ENCODE measurements at regions not wholly inside any gene's neighbourhood (a gene's known extent, or its start where the extent isn't known, plus 50 kb on each side); places are given as distances from the start of the nearest gene placed in this dataset.

GRCh38 chr2:160940699-160941098, 219.5 kb upstream of the TANK start:
- FAIRE-seq (no peak), DNase-seq (no peak)
- Histone ChIP-seq H3K9ac (ENCODE audit: low read length in 3 of 3) (no peak overlapping the region), H3K27ac (ENCODE audit: low read depth in 2 of 2, low read length in 2 of 2) (no peak overlapping the region), H3K4me3 (ENCODE audit: low read length in 3 of 3) (no peak overlapping the region), H3K9me3 (ENCODE audit: control insufficient read depth in 2 of 3, insufficient read depth in 1 of 3, low read length in 3 of 3) (no peaks in the 10 kb centered on the region), H3K36me3 (ENCODE audit: control insufficient read depth in 2 of 3, insufficient read depth in 3 of 3, low read length in 3 of 3) (no peaks in the 10 kb centered on the region), H3K4me1 (ENCODE audit: control insufficient read depth in 2 of 3, insufficient read depth in 2 of 3, low read depth in 1 of 3, low read length in 3 of 3) (no peaks in the 10 kb centered on the region), H3K27me3 (ENCODE audit: control insufficient read depth, insufficient read depth, low read length) (no peaks in the 10 kb centered on the region)
- intact Hi-C loops (cut with DNase I) = no loop called here
- TF ChIP-seq CTCF (IDR thresholded peaks at IDR 0.05; ENCODE audit: borderline replicate concordance, extremely low read depth, insufficient read depth) = no peak

DNA sequence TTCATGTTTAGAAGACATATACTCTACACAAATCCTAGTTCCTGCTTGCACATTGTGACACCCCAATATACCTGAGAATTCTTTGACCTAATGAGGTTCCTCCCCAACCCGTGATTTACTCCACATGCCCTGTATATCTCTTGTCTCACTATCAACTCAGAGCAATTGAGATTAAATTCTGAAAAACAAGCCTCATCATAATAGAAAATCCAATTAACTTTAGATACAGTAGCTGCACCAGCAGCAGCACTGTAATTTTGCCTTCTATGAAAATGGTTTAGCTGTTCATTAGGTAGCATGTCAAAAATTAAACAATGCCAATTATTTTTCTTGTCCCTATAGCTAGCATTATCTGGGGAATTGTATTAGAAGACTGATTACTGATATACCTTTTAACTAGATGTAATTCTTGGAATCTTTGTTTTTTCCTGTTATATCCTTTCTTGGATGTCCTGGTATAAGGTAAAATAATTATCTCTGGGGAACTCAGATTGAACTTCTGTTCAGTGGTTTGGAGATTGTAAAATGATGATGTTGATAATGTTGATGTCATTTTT, 218.9 kb upstream of the TANK start:
- no peak overlapping the region for H3K4me3 ChIP-seq (ENCODE audit: low read length in 3 of 3)
- H3K4me1 ChIP-seq (ENCODE audit: control insufficient read depth in 2 of 3, insufficient read depth in 2 of 3, low read depth in 1 of 3, low read length in 3 of 3) = no peaks in the 10 kb centered on the region
- FAIRE-seq (no peak), DNase-seq (no peak)
- intact Hi-C loops (cut with DNase I) = no loop called here
- TF ChIP-seq CTCF (IDR thresholded peaks at IDR 0.05; ENCODE audit: borderline replicate concordance, extremely low read depth, insufficient read depth) = no peak
- no peaks in the 10 kb centered on the region for H3K9me3 ChIP-seq (ENCODE audit: control insufficient read depth in 2 of 3, insufficient read depth in 1 of 3, low read length in 3 of 3)
- no peak overlapping the region for H3K9ac ChIP-seq (ENCODE audit: low read length in 3 of 3)
- no peaks in the 10 kb centered on the region for H3K27me3 ChIP-seq (ENCODE audit: control insufficient read depth, insufficient read depth, low read length)
- H3K27ac ChIP-seq (ENCODE audit: low read depth in 2 of 2, low read length in 2 of 2) = no peak overlapping the region
- H3K36me3 ChIP-seq (ENCODE audit: control insufficient read depth in 2 of 3, insufficient read depth in 3 of 3, low read length in 3 of 3) = no peaks in the 10 kb centered on the region

GRCh38 chr2:160942476-160943142, 217.6 kb upstream of the TANK start:
- Histone ChIP-seq H3K4me1 (ENCODE audit: control insufficient read depth in 2 of 3, insufficient read depth in 2 of 3, low read depth in 1 of 3, low read length in 3 of 3) (no peaks in the 10 kb centered on the region), H3K9ac (ENCODE audit: low read length in 3 of 3) (no peak overlapping the region), H3K27me3 (ENCODE audit: control insufficient read depth, insufficient read depth, low read length) (no peaks in the 10 kb centered on the region), H3K36me3 (ENCODE audit: control insufficient read depth in 2 of 3, insufficient read depth in 3 of 3, low read length in 3 of 3) (no peaks in the 10 kb centered on the region), H3K9me3 (ENCODE audit: control insufficient read depth in 2 of 3, insufficient read depth in 1 of 3, low read length in 3 of 3) (no peaks in the 10 kb centered on the region), H3K4me3 (ENCODE audit: low read length in 3 of 3) (no peak overlapping the region), H3K27ac (ENCODE audit: low read depth in 2 of 2, low read length in 2 of 2) (no peak overlapping the region)
- DNase-seq (no peak), FAIRE-seq (no peak)
- intact Hi-C loops (cut with DNase I) = no loop called here
- TF ChIP-seq CTCF (IDR thresholded peaks at IDR 0.05; ENCODE audit: borderline replicate concordance, extremely low read depth, insufficient read depth) = no peak
